ENCODE measurements at regions not wholly inside any gene's neighbourhood (a gene's known extent, or its start where the extent isn't known, plus 50 kb on each side); places are given as distances from the start of the nearest gene placed in this dataset.

GRCh38 chrX:68894142-68894512 lies 65.3 kb downstream of the EFNB1 start:
- Mint-ChIP-seq H3K27me3 (ENCODE audit: insufficient read depth) (peaks cover 22% of the 10 kb centered on the region), H3K9me3 (no peaks in the 10 kb centered on the region), H3K4me3 (no peak overlapping the region), H3K4me1 (ENCODE audit: low read depth) (no peaks in the 10 kb centered on the region), H3K27ac (no peak overlapping the region), H3K36me3 (ENCODE audit: low read depth) (no peaks in the 10 kb centered on the region)
- TF ChIP-seq CTCF (IDR thresholded peaks at IDR 0.05), result no peak
- no peak for DNase-seq

GRCh38 chrX:68892651-68893050 lies 63.8 kb downstream of the EFNB1 start:
- no peak for TF ChIP-seq CTCF (IDR thresholded peaks at IDR 0.05)
- no peaks in the 10 kb centered on the region for H3K9me3 Mint-ChIP-seq
- no peak for DNase-seq
- H3K27me3 Mint-ChIP-seq (ENCODE audit: insufficient read depth), result peaks cover 17% of the 10 kb centered on the region
- H3K4me3 Mint-ChIP-seq, result no peak overlapping the region
- H3K4me1 Mint-ChIP-seq (ENCODE audit: low read depth), result no peaks in the 10 kb centered on the region
- H3K27ac Mint-ChIP-seq, result no peak overlapping the region
- no peaks in the 10 kb centered on the region for H3K36me3 Mint-ChIP-seq (ENCODE audit: low read depth)

- no peak overlapping the region for H3K4me3 Mint-ChIP-seq
- no peaks in the 10 kb centered on the region for H3K4me1 Mint-ChIP-seq (ENCODE audit: low read depth)
- H3K27ac Mint-ChIP-seq, result no peak overlapping the region
- H3K36me3 Mint-ChIP-seq (ENCODE audit: low read depth), result no peaks in the 10 kb centered on the region
- no peaks in the 10 kb centered on the region for H3K9me3 Mint-ChIP-seq
- no peak for DNase-seq
- peaks cover 15% of the 10 kb centered on the region for H3K27me3 Mint-ChIP-seq (ENCODE audit: insufficient read depth)
- no peak for TF ChIP-seq CTCF (IDR thresholded peaks at IDR 0.05)
Measured at GRCh38 chrX:68892134-68892533, 63.3 kb downstream of the EFNB1 start.

All from HFFc6 (cell line).